ENCODE measurements at regions not wholly inside any gene's neighbourhood (a gene's known extent, or its start where the extent isn't known, plus 50 kb on each side); places are given as distances from the start of the nearest gene placed in this dataset.

DNA sequence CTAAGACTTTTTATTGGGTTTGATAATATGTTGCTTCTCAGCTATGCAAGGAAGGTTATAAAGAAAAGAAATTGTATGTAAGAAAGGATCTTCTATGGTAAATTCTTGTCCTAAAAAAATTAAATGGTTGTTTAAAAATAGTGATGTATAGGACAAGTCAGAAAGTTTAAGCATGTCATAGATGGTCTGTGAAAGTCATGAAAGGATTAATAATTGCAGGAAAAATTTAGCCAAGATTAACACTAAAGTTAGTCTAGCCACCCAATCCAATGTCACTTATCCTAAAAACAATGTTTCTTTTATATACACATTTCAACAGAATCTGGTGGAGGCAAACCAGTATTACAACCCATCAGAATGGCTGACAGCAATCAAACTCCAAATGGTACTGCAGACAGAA lies 1046.7 kb upstream of the SLC39A10 start:
- Histone ChIP-seq H3K27me3 (replicated peaks; ENCODE audit: control insufficient read depth, insufficient read depth, low read length) (no peaks in the 10 kb centered on the region), H3K4me3 (ENCODE audit: low read depth, low read length) (no peak overlapping the region), H3K4me1 (no peaks in the 10 kb centered on the region), H3K9me3 (peaks cover 21% of the 10 kb centered on the region), H3K36me3 (ENCODE audit: control insufficient read depth, insufficient read depth, low read length) (no peaks in the 10 kb centered on the region)
- Mint-ChIP-seq H3K27ac (ENCODE audit: unreplicated experiment) (no peak overlapping the region), H3K27me3 (ENCODE audit: insufficient read depth, unreplicated experiment) (no peaks in the 10 kb centered on the region), H3K4me1 (ENCODE audit: low read depth, unreplicated experiment) (no peaks in the 10 kb centered on the region), H3K36me3 (ENCODE audit: insufficient read depth, unreplicated experiment) (no peaks in the 10 kb centered on the region), H3K9me3 (ENCODE audit: unreplicated experiment) (peaks cover 20% of the 10 kb centered on the region), H3K4me3 (ENCODE audit: unreplicated experiment) (no peak overlapping the region)
- CTCF ChIA-PET = no interaction called here
- DNase-seq = no peak
- POLR2A ChIA-PET = no interaction called here
- intact Hi-C loops (cut with micrococcal nuclease; ENCODE audit: unreplicated experiment) = no loop called here
- BruUV-seq (replicated peaks) = no TSS peak
- TF ChIP-seq, protein P1, sequence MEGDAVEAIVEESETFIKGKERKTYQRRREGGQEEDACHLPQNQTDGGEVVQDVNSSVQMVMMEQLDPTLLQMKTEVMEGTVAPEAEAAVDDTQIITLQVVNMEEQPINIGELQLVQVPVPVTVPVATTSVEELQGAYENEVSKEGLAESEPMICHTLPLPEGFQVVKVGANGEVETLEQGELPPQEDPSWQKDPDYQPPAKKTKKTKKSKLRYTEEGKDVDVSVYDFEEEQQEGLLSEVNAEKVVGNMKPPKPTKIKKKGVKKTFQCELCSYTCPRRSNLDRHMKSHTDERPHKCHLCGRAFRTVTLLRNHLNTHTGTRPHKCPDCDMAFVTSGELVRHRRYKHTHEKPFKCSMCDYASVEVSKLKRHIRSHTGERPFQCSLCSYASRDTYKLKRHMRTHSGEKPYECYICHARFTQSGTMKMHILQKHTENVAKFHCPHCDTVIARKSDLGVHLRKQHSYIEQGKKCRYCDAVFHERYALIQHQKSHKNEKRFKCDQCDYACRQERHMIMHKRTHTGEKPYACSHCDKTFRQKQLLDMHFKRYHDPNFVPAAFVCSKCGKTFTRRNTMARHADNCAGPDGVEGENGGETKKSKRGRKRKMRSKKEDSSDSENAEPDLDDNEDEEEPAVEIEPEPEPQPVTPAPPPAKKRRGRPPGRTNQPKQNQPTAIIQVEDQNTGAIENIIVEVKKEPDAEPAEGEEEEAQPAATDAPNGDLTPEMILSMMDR (IDR thresholded peaks at IDR 0.05; ENCODE audit: insufficient read depth in 1 of 2, low read depth in 1 of 2, low read length in 1 of 2, severe bottlenecking in 1 of 2, unreplicated experiment in 1 of 2) = no peak

DNA sequence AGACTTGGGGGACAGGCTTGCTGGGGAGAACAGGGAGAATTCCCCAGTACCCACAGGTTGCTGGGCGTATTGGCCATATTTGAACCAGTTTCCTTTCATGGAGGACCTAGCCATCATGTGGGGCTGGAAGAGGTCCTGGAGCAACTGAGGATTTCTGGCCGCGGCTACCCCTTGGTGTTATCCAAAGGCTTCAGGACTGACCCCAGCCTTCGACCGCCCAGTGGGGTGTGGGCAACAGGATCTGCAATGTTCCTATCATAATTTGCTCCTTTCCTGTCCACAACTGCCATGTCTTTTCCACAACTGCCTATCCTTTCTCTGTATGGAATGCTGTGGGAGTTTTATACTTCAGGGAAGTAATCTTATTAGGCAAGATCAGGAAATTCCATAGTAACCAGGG lies 1053.6 kb upstream of the SLC39A10 start:
- POLR2A ChIA-PET = no interaction called here
- H3K9me3 ChIP-seq = peaks cover 10% of the 10 kb centered on the region; the same call in 1 of the 2 replicates
- intact Hi-C loops (cut with micrococcal nuclease; ENCODE audit: unreplicated experiment) = no loop called here
- no peak for DNase-seq
- no peak overlapping the region for H3K4me3 Mint-ChIP-seq (ENCODE audit: unreplicated experiment)
- no peaks in the 10 kb centered on the region for H3K36me3 Mint-ChIP-seq (ENCODE audit: insufficient read depth, unreplicated experiment)
- no peaks in the 10 kb centered on the region for H3K4me1 Mint-ChIP-seq (ENCODE audit: low read depth, unreplicated experiment)
- TF ChIP-seq, protein P1 (IDR thresholded peaks at IDR 0.05; ENCODE audit: insufficient read depth in 1 of 2, low read depth in 1 of 2, low read length in 1 of 2, severe bottlenecking in 1 of 2, unreplicated experiment in 1 of 2) = no peak
- no peaks in the 10 kb centered on the region for H3K27me3 Mint-ChIP-seq (ENCODE audit: insufficient read depth, unreplicated experiment)
- H3K4me1 ChIP-seq = no peaks in the 10 kb centered on the region
- no peak overlapping the region for H3K4me3 ChIP-seq (ENCODE audit: low read depth, low read length)
- H3K36me3 ChIP-seq (ENCODE audit: control insufficient read depth, insufficient read depth, low read length) = no peaks in the 10 kb centered on the region
- H3K27ac Mint-ChIP-seq (ENCODE audit: unreplicated experiment) = no peak overlapping the region
- no peaks in the 10 kb centered on the region for H3K27me3 ChIP-seq (replicated peaks; ENCODE audit: control insufficient read depth, insufficient read depth, low read length)
- peaks cover 25% of the 10 kb centered on the region for H3K9me3 Mint-ChIP-seq (ENCODE audit: unreplicated experiment)
- CTCF ChIA-PET = no interaction called here
- no TSS peak for BruUV-seq (replicated peaks)

DNA sequence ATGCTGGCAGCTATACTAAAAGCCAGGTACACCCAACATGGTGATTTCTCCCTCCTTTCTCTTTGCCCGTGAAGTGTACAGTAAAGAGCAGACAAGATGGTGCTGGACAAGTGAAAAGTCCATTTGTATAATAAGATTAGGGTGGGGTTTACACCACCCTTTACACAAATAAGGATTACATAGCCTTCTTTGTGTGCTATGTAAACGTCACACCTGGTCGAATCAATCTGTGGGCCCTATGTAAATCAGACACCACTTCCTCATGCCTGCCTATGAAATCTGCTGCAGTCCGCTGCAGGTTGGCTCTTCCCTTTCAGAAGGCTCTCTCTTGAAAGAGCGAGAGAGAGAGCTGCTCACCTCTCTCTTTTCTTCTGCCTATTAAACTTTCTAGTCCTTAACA lies 1054.3 kb upstream of the SLC39A10 start:
- TF ChIP-seq, protein P1 (IDR thresholded peaks at IDR 0.05; ENCODE audit: insufficient read depth in 1 of 2, low read depth in 1 of 2, low read length in 1 of 2, severe bottlenecking in 1 of 2, unreplicated experiment in 1 of 2) = no peak

More for the DNA sequence above, 1054.3 kb upstream of the SLC39A10 start:
- H3K4me3 ChIP-seq (ENCODE audit: low read depth, low read length) = no peak overlapping the region
- H3K4me1 Mint-ChIP-seq (ENCODE audit: low read depth, unreplicated experiment) = no peaks in the 10 kb centered on the region
- H3K36me3 ChIP-seq (ENCODE audit: control insufficient read depth, insufficient read depth, low read length) = no peaks in the 10 kb centered on the region
- H3K27me3 ChIP-seq (replicated peaks; ENCODE audit: control insufficient read depth, insufficient read depth, low read length) = no peaks in the 10 kb centered on the region
- no peaks in the 10 kb centered on the region for H3K27me3 Mint-ChIP-seq (ENCODE audit: insufficient read depth, unreplicated experiment)
- intact Hi-C loops (cut with micrococcal nuclease; ENCODE audit: unreplicated experiment) = no loop called here
- H3K4me1 ChIP-seq = no peaks in the 10 kb centered on the region
- H3K9me3 Mint-ChIP-seq (ENCODE audit: unreplicated experiment) = peaks cover 25% of the 10 kb centered on the region
- H3K36me3 Mint-ChIP-seq (ENCODE audit: insufficient read depth, unreplicated experiment) = no peaks in the 10 kb centered on the region
- no TSS peak for BruUV-seq (replicated peaks)
- no peak overlapping the region for H3K4me3 Mint-ChIP-seq (ENCODE audit: unreplicated experiment)
- ChIA-PET POLR2A (no interaction called here), CTCF (no interaction called here)
- no peak overlapping the region for H3K27ac Mint-ChIP-seq (ENCODE audit: unreplicated experiment)
- DNase-seq = no peak
- peaks cover 10% of the 10 kb centered on the region; the same call in 1 of the 2 replicates for H3K9me3 ChIP-seq
